Thoracic aorta (tissue), 2 donors: ENCODE measurements at regions not wholly inside any gene's neighbourhood (a gene's known extent, or its start where the extent isn't known, plus 50 kb on each side); places are given as distances from the start of the nearest gene placed in this dataset.

ENCODE experiments used
- ATAC-seq: fragments of 150-250 bp; one replicate; pipeline ENCODE4 v1.8.0; 2017; ENCODE audit warnings: low read depth; ENCODE audit not compliant: insufficient number of reproducible peaks, low FRiP score
- DNase-seq: peaks from one replicate; pipeline ENCODE4 v3.0.0-alpha.2; 2020; ENCODE audit warnings: low spot score
- H3K27ac ChIP-seq, 2 donors: fragments of 200-600 bp; sonication (generic); 1 replicate in 1 of 2; 2 replicates in 1 of 2; pipeline ENCODE4 v1.5.1; 2016; ENCODE audit warnings: mild to moderate bottlenecking in 2 of 2, moderate library complexity in 2 of 2
- H3K27me3 ChIP-seq: fragments of 200-600 bp; sonication (generic); replicated peaks from 2 replicates; pipeline ENCODE4 v1.6.0; 2016; ENCODE audit warnings: mild to moderate bottlenecking; ENCODE audit not compliant: insufficient read depth
- H3K36me3 ChIP-seq: fragments of 200-600 bp; sonication (generic); one replicate; pipeline ENCODE4 v1.5.1; 2016
- H3K4me1 ChIP-seq, 2 donors: fragments of 200-600 bp; sonication (generic); 1 replicate in 1 of 2; 2 replicates in 1 of 2; pipeline versions ENCODE4 v1.5.1 to v1.6.0; 2016; ENCODE audit warnings: low read depth in 2 of 2, mild to moderate bottlenecking in 1 of 2; ENCODE audit not compliant: control insufficient read depth in 1 of 2
- H3K4me3 ChIP-seq: fragments of 200-600 bp; sonication (generic); 2 replicates; pipeline ENCODE4 v1.5.1; 2016; ENCODE audit warnings: mild to moderate bottlenecking
- H3K9me3 ChIP-seq: fragments of 200-600 bp; sonication (generic); 2 replicates; pipeline ENCODE4 v1.5.1; 2016
- TF ChIP-seq, protein P1 (sequence below): fragments of 200-600 bp; sonication (generic); IDR thresholded peaks from one replicate; pipeline ENCODE4 v1.5.1; 2019; ENCODE audit warnings: antibody characterized with exemption

DNA sequence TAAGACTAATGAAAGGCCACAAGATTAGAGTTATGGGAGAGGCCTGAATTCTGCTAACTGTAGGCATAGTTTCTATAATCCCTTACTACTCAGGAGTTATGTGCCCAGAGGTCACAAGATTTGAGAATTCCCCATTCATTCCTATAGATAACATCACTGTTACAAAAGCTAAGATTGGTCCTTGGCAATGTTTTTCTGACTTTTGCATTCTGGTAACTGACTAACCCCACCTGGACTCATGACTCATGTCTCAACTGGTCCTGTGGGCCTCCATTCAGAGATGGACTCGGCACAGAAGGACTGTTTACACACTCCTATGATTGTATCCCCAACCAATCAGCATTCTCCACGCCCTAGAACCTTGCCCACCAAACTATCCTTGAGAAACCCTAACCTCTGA lies 249.0 kb upstream of the ZP4 start:
- Histone ChIP-seq H3K27ac (no peak overlapping the region), H3K36me3 (no peaks in the 10 kb centered on the region), H3K9me3 (no peaks in the 10 kb centered on the region), H3K27me3 (no peaks in the 10 kb centered on the region), H3K4me1 (no peaks in the 10 kb centered on the region), H3K4me3 (no peak overlapping the region)
- TF ChIP-seq, protein P1, sequence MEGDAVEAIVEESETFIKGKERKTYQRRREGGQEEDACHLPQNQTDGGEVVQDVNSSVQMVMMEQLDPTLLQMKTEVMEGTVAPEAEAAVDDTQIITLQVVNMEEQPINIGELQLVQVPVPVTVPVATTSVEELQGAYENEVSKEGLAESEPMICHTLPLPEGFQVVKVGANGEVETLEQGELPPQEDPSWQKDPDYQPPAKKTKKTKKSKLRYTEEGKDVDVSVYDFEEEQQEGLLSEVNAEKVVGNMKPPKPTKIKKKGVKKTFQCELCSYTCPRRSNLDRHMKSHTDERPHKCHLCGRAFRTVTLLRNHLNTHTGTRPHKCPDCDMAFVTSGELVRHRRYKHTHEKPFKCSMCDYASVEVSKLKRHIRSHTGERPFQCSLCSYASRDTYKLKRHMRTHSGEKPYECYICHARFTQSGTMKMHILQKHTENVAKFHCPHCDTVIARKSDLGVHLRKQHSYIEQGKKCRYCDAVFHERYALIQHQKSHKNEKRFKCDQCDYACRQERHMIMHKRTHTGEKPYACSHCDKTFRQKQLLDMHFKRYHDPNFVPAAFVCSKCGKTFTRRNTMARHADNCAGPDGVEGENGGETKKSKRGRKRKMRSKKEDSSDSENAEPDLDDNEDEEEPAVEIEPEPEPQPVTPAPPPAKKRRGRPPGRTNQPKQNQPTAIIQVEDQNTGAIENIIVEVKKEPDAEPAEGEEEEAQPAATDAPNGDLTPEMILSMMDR, result no peak
- no peak for DNase-seq
- no peak for ATAC-seq

GRCh38 chr1:238138059-238138626 lies 247.4 kb upstream of the ZP4 start:
- ATAC-seq (no peak), DNase-seq (no peak)
- no peaks in the 10 kb centered on the region for H3K4me1 ChIP-seq
- no peaks in the 10 kb centered on the region for H3K27me3 ChIP-seq
- no peaks in the 10 kb centered on the region for H3K36me3 ChIP-seq
- no peaks in the 10 kb centered on the region for H3K9me3 ChIP-seq
- H3K4me3 ChIP-seq, result no peak overlapping the region
- H3K27ac ChIP-seq, result no peak overlapping the region
- TF ChIP-seq, protein P1, result no peak

GRCh38 chr1:238135708-238136664 lies 245.3 kb upstream of the ZP4 start:
- Histone ChIP-seq H3K36me3 (no peaks in the 10 kb centered on the region), H3K4me3 (no peak overlapping the region), H3K9me3 (no peaks in the 10 kb centered on the region), H3K27me3 (no peaks in the 10 kb centered on the region), H3K27ac (no peak overlapping the region), H3K4me1 (no peaks in the 10 kb centered on the region)
- TF ChIP-seq, protein P1, result no peak
- ATAC-seq (no peak), DNase-seq (no peak)

- ATAC-seq, result no peak
Observed at GRCh38 chr1:238129677-238130076, 239.0 kb upstream of the ZP4 start.

DNA sequence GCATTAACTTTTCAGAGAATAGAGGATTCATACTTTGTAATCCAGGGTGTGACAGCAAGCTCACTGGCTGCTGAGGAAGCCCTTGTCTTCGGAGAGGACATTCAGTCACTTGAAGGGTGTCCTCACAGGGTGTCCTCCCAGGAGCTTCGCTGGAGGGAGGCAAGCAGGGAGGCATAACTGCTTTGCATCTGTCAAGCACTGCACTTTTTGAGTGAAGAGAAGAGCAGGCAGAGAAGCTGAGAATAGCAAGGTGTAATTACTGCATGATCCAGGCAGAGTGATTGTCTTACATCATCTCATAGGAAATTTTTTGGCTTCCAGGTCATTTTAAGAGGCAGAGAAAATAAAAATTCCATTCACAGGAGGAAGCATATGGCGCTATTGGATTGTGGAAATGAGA lies 232.5 kb upstream of the ZP4 start:
- Histone ChIP-seq H3K27ac (no peak overlapping the region), H3K27me3 (no peaks in the 10 kb centered on the region), H3K4me1 (no peaks in the 10 kb centered on the region), H3K4me3 (no peak overlapping the region), H3K9me3 (no peaks in the 10 kb centered on the region), H3K36me3 (no peaks in the 10 kb centered on the region)
- TF ChIP-seq, protein P1, result no peak
- DNase-seq, result no peak
- no peak for ATAC-seq

More at GRCh38 chr1:238129677-238130076, 239.0 kb upstream of the ZP4 start:
- Histone ChIP-seq H3K27me3 (no peaks in the 10 kb centered on the region), H3K4me1 (no peaks in the 10 kb centered on the region), H3K27ac (no peak overlapping the region), H3K4me3 (no peak overlapping the region), H3K9me3 (no peaks in the 10 kb centered on the region), H3K36me3 (no peaks in the 10 kb centered on the region)
- DNase-seq, result no peak
- TF ChIP-seq, protein P1, result no peak
